ENCODE measurements at regions not wholly inside any gene's neighbourhood (a gene's known extent, or its start where the extent isn't known, plus 50 kb on each side); places are given as distances from the start of the nearest gene placed in this dataset.
A peak's percentile ranks its signal among the peaks of the same experiment; 100 is the strongest.

DNA sequence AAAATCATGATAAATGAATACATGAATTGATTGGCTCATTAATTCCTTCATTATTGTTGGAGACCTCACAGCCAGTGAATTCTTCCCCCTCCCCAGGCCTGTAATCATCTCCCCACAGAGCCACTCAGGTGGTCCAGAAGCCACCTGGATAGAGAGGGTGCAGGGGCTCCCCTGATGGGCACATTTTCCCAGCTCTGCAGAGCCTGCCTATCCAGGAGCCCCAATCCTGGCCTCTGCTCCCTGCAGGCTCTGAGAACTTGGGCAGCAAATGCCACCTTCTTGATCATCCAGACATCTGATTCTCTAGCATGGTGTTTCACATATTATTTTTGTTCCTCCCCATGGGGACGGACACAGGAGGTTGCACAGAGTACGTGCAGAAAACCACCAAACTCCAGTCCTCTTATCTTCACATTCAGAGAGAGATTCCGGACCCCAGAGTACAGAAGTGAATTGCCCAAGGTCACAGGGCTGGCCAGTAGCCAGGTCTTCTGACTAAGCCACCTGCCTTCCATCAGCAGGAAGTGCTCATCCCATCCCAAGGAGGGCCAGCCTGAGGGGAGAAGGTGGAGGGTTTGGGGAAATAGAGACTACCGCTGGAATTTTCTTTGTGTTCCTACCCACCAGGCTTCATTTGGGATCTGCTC is 348.0 kb downstream of the BUD13 start:
- no peak for DNase-seq (ENCODE audit: extremely low spot score)
- no peak overlapping the region for H3K4me3 ChIP-seq (ENCODE audit: low read depth, low read length)
- WGBS = 74% methylated on average over 4 of the region's 4 CpGs

DNA sequence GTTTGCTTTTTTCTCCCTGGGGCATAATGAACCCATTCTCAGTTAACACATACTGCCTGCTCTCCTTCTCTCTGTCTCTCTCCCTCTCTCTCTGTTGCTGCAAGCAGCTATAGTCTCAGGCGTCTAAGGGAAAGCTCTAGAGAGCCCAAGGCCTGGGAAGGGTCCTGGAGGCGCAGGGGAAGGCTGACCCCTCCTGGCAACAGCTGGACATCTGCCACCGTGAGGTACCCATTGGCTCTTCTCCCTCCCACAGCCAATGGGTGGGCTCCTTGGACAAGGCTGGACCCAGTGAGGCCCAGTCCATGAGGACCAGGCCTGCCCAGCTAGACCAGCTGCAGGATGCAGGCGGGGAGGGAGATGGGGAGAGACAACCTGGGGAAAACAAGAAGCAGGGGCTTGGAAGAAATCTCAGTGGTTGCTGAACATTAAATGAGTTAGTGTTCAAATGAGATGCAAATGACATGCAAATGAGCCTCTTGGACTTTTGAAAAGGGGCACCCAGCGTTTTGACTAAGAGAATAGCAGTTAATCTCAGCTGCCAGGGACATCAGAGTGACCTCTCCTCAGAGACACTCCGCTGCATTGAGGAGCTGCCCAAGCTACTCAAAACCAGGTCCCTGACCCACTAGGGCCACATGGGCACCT is 349.7 kb downstream of the BUD13 start:
- Histone ChIP-seq H3K27ac (ENCODE audit: low read depth) (no peak overlapping the region), H3K4me1 (ENCODE audit: insufficient read depth) (no peaks in the 10 kb centered on the region), H3K4me3 (ENCODE audit: low read depth, low read length) (no peak overlapping the region), H3K36me3 (ENCODE audit: insufficient read depth) (no peaks in the 10 kb centered on the region)
- no peak for DNase-seq (ENCODE audit: extremely low spot score)
- 73% methylated on average over 6 of the region's 6 CpGs for WGBS

More for the DNA sequence above, 348.0 kb downstream of the BUD13 start:
- Histone ChIP-seq H3K4me1 (ENCODE audit: insufficient read depth) (no peaks in the 10 kb centered on the region), H3K27ac (ENCODE audit: low read depth) (no peak overlapping the region), H3K36me3 (ENCODE audit: insufficient read depth) (no peaks in the 10 kb centered on the region)

DNA sequence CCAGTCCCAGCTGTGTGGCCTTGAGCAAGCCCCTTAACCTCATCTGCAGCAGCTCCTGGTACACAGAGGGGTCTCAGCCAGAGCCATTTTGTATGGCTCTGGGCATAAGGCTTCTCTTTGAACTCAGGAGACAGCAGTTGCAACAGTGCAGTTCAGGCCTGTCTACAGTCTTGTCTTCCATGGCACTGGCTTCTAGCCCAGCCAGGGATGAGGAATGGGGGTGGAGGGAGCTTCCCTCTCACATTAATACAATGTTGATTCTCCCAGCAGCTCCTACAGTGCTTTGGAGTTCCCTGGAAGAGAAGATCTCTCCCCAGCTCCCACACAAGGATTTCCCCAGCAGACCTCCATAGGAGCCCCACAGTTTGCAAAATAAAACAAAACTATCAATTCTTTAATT is 350.2 kb downstream of the BUD13 start:
- no peaks in the 10 kb centered on the region for H3K4me1 ChIP-seq (ENCODE audit: insufficient read depth)
- H3K4me3 ChIP-seq (ENCODE audit: low read depth, low read length) = no peak overlapping the region
- no peak for DNase-seq (ENCODE audit: extremely low spot score)
- no peak overlapping the region for H3K27ac ChIP-seq (ENCODE audit: low read depth)
- H3K36me3 ChIP-seq (ENCODE audit: insufficient read depth) = no peaks in the 10 kb centered on the region

DNA sequence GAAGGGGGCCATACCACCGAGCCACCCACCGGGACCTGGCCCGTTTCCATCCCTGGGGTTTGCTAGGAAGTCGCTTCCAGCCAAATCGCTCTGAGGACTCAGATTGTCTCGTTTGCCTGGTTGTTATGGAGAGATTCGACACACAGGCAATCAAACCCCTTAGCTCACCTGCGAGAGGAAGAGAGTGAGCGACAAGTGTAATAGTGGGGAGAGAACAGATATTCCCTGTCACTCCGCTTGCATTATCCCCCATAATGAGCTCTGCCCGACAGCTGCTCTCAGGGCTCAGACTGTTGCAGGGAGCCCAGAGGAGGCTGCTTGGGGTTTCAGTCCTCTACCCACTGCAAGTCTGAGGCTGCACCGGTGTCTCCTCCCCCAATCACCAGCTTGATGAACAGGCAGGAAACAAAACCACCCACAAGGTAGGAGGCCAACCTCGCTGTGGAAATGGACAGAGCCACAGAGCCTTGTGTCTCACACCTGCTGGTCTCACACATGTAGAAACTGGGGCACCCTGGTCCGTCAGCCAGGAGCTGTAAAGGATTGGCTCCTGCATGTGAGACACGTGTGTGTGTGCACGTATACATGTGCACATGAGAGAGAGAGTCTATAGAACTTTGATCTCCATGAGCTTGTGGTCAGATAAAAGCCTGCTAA is 351.1 kb downstream of the BUD13 start:
- WGBS = 67% methylated on average over 16 of the region's 16 CpGs
- DNase-seq (ENCODE audit: extremely low spot score) = no peak
- no peaks in the 10 kb centered on the region for H3K4me1 ChIP-seq (ENCODE audit: insufficient read depth)
- no peak overlapping the region for H3K4me3 ChIP-seq (ENCODE audit: low read depth, low read length)
- no peak overlapping the region for H3K27ac ChIP-seq (ENCODE audit: low read depth)
- H3K36me3 ChIP-seq (ENCODE audit: insufficient read depth) = no peaks in the 10 kb centered on the region

DNA sequence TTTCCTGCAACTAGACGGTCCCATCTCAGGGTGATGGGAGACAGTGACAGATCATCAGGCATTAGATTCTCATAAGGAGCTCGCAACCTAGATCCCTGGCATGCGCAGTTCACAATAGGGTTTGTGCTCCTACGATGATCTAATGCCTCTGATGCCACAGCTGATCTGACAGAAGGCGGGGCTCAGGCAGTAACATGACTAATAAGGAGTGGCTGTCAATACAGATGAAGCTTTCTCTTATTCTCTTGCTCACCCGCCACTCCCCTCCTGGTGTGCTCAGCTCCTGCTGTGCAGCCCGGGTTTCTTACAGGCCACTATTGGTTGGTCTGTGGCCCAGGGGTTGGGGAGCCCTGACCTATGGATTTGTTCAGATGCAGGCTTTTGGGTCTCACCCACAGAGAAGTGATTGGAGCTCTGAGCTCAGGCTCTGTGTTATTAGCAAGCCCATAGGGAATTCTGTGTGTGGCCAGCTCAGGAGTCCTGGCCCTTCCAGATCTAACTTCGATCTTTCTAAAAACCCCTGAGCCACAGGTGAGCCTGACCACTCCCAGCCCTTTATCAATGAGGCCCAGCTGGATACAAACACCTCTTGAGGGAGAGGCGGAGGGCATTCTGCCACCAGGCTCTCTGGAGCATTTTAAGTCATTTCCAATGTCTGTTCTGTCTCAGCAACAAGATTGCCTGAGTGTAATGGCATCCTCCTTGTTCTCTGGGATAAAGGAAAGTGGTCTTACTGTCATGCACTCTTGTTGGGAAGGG is 351.8 kb downstream of the BUD13 start:
- no peaks in the 10 kb centered on the region for H3K4me1 ChIP-seq (ENCODE audit: insufficient read depth)
- no peaks in the 10 kb centered on the region for H3K36me3 ChIP-seq (ENCODE audit: insufficient read depth)
- H3K27ac ChIP-seq (ENCODE audit: low read depth) = no peak overlapping the region
- no peak overlapping the region for H3K4me3 ChIP-seq (ENCODE audit: low read depth, low read length)
- WGBS = 79% methylated on average over 9 of the region's 9 CpGs
- no peak for DNase-seq (ENCODE audit: extremely low spot score)

DNA sequence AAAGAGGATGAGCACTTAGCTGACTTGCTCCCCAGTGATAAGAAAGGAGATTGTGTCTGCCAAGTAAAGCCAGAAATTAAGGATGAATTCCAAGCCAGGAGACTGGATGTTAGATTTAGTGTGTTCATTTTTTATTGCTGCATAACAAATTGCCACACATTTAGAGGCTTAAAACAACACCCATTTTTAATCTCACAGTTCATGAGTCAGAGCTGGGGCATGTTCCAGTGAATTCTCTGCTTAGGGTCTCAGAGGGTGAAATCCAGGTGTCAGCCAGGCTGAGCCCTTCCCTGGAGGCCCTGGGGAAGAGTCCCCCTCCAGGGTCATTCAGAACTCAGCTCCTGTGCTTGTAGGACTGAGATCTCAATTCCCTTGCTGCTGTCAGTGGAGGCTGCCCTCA is 352.8 kb downstream of the BUD13 start:
- no peak for DNase-seq (ENCODE audit: extremely low spot score)
- no peak overlapping the region for H3K27ac ChIP-seq (ENCODE audit: low read depth)

DNA sequence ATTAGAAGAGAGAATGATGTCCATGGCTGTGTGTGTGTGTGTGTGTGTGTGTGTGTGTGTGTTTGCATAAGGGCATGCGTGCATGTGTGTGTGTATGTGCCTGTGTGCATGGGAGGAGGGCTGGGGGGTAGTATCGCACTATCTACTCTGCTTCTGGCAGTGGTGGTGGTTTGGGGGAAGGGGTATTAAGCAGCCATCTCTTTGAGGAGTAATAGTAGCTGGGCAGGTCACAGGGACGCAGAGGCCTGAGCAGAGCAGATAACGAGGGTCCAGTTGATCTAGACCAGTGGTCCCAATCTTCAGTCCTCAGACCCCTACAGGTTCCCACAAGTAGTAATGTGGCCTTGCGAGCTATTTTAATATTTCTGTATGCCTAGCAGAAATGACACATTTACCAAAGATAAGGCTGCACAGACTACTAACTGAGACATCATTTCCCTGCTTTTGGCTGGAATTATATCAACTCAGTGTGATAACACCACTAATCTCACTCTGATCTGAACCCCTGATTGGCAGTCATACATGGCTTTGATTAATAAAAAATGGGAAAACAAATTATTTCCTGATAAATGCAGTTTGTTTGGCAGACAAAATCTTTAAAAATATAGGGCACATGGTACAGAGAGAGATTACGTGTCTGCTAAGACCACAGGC is 354.3 kb downstream of the BUD13 start:
- no peak overlapping the region for H3K4me3 ChIP-seq (ENCODE audit: low read depth, low read length)
- WGBS = 85% methylated on average over 6 of the region's 6 CpGs
- no peak overlapping the region for H3K27ac ChIP-seq (ENCODE audit: low read depth)
- no peaks in the 10 kb centered on the region for H3K4me1 ChIP-seq (ENCODE audit: insufficient read depth)
- no peaks in the 10 kb centered on the region for H3K36me3 ChIP-seq (ENCODE audit: insufficient read depth)
- no peak for DNase-seq (ENCODE audit: extremely low spot score)

More for the DNA sequence above, 352.8 kb downstream of the BUD13 start:
- Histone ChIP-seq H3K4me1 (ENCODE audit: insufficient read depth) (no peaks in the 10 kb centered on the region), H3K4me3 (ENCODE audit: low read depth, low read length) (no peak overlapping the region), H3K36me3 (ENCODE audit: insufficient read depth) (no peaks in the 10 kb centered on the region)

DNA sequence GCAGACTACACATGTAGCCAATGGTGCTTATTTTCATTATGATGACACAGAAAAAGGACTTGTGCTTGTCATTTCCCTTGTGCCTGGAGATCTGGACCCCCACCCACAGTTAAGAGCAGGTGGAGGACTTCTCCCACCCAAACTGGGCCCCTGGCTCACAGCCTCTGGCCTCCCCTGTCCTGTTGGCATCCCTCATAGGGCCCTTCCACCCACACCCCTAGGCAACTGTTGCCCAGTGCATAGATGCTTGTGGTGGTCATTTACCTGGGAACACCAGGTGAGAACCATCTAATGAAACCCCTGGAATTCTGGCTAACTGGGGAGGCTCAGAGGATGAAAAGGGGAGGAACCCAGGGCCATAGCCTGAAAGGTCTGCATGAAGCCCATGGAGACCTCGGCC is 355.9 kb downstream of the BUD13 start:
- Histone ChIP-seq H3K4me3 (ENCODE audit: low read depth, low read length) (no peak overlapping the region), H3K4me1 (ENCODE audit: insufficient read depth) (no peaks in the 10 kb centered on the region), H3K27ac (ENCODE audit: low read depth) (no peak overlapping the region), H3K36me3 (ENCODE audit: insufficient read depth) (no peaks in the 10 kb centered on the region)
- no peak for DNase-seq (ENCODE audit: extremely low spot score)
- WGBS = 89% methylated on average over 1 of the region's 1 CpG

DNA sequence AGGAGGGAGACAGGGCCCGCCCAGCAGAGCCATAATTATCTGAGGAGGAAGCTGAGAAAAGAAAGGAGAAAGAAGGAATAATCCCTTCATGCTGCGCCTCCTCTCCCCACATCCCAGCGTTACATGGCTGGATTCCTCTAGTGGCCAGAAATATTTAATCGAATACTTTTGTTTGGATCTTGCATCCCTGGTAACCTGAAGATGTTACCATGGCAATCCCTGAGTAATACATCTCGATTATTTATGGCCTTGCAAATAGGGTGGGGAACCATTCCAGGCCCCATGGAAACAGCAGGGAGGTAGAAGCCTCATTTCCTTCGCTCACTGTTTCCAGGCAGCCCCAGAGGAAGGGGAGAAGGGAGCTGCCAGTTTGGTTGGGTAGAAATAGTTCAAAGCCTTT is 357.7 kb downstream of the BUD13 start:
- peak; percentile 41 for DNase-seq (ENCODE audit: extremely low spot score)
- Histone ChIP-seq H3K4me1 (ENCODE audit: insufficient read depth) (no peaks in the 10 kb centered on the region), H3K27ac (ENCODE audit: low read depth) (no peak overlapping the region), H3K4me3 (ENCODE audit: low read depth, low read length) (no peak overlapping the region), H3K36me3 (ENCODE audit: insufficient read depth) (no peaks in the 10 kb centered on the region)
- 48% methylated on average over 6 of the region's 6 CpGs for WGBS

DNA sequence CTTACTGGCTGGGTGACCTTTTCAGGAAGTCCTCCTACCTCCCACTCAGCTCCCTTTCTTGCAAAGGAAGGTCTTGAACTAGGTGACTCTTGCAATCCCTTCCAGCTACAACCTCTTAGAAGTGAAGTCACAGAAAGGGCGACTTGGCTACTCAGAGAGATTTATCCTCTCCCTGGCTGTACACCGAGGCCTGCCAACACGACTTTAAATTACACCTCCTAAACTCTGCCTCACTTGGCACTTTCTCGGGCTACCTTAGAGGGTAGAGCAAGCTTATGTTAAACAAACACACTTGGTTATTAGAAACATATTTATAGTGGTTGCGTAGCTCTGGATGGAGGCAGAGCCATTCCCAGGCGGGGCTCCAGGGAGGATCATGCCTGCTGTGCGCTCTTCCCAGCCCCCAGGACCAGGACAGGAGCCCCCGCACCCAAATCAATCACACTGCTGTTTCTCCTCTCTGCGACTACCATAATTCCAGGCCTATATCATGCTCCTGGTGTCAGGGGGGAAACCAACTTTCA is 358.4 kb downstream of the BUD13 start:
- Histone ChIP-seq H3K27ac (ENCODE audit: low read depth) (no peak overlapping the region), H3K4me1 (ENCODE audit: insufficient read depth) (no peaks in the 10 kb centered on the region), H3K36me3 (ENCODE audit: insufficient read depth) (no peaks in the 10 kb centered on the region), H3K4me3 (ENCODE audit: low read depth, low read length) (no peak overlapping the region)
- 49% methylated on average over 9 of the region's 9 CpGs for WGBS
- DNase-seq (ENCODE audit: extremely low spot score) = no peak

DNA sequence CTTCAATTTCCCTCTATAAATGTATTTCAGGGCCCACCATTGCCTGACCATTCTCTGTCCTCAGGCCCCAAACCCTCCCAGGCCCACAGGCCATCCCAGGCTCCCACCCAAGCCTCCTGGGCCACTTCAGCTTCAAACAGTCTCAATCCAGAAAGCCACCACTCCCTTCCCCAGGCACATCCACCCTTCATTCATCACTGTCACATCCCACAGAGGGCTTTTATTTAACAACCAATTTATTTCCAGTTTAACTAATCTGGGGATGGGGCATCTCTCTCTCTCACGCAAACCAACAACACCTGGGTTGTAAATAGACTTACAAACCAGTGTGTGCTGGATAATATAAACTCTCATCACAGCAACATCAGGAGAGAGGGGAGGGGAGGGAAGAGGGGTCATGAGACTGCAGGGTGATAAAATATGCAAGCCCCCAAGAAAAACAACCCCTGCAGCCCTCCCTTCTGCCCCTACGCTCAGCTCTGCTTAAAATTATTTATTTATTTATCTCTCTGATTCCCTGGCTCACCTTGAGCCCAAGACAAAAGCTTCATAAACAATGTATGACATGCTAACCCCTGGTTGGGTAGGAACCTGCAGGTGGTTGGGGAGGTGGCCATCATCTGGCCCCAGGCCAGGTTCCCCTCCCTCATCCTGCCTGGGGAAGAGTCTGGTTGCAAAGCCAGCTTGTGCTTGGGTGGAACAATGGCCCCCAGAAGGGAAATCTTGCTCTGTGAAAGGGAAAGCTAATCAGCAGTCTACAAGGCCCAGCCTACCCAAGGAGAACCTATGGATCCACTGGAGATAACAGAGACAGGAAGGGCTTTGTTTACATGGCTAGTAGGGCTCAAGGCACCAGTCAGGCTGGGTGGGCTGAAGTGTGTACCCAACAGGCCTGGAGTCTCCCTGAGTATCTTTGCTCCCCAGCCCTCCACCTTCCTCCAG is 359.2 kb downstream of the BUD13 start:
- Histone ChIP-seq H3K4me1 (ENCODE audit: insufficient read depth) (no peaks in the 10 kb centered on the region), H3K36me3 (ENCODE audit: insufficient read depth) (no peaks in the 10 kb centered on the region), H3K4me3 (ENCODE audit: low read depth, low read length) (no peak overlapping the region), H3K27ac (ENCODE audit: low read depth) (no peak overlapping the region)
- DNase-seq (ENCODE audit: extremely low spot score) = no peak
- WGBS = 87% methylated on average over 2 of the region's 2 CpGs

DNA sequence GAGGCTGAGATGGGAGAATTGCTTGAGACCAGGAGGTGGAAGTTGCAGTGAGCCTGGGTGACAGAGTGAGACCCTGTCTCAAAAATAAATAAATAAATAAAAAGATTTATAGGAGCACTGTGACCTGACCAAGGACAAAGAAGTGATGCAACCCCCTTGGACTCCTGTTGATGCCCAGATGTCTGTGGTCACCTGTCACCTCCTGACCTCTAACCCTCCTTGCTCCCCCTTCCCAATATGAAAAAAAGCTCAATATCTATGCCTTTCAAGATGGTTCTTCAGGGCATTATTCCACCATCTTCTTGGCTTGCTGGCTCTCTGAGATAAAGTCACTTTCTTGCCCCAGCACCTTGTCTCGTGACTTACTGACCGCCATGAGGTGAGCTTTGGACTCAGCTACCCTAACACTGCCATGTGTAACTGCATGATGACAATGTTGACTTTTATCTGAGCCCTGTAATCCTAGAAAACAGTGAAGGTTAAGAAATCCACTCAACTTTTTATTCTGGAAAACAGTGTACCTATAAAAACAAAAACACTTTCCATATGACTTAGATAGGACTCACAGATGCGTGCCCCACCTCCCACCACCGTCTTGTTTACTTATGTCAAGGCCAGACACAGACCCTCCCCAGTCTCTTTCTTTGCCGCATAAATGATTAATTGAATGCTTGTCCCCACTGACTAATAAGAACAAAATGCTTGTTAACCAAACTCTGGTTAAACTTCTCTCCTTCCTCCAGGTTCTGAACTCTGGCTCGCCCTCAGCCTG is 360.5 kb downstream of the BUD13 start:
- Histone ChIP-seq H3K27ac (ENCODE audit: low read depth) (no peak overlapping the region), H3K4me3 (ENCODE audit: low read depth, low read length) (no peak overlapping the region), H3K36me3 (ENCODE audit: insufficient read depth) (no peaks in the 10 kb centered on the region), H3K4me1 (ENCODE audit: insufficient read depth) (no peaks in the 10 kb centered on the region)
- no peak for DNase-seq (ENCODE audit: extremely low spot score)
- 70% methylated on average over 6 of the region's 6 CpGs for WGBS
